Transverse colon (tissue), 4 donors: ENCODE measurements at regions not wholly inside any gene's neighbourhood (a gene's known extent, or its start where the extent isn't known, plus 50 kb on each side); places are given as distances from the start of the nearest gene placed in this dataset.

Source experiments
- CTCF ChIP-seq, 5 experiments: fragments of 200-600 bp in 3 of 5; fragments of 450-650 bp in 2 of 5; sonication (generic) in 3 of 5; IDR thresholded peaks; 1 replicate in 2 of 5; 2 replicates in 3 of 5; pipeline ENCODE4 v1.5.1; 2016 to 2017; ENCODE audit warnings: antibody characterized with exemption in 5 of 5, inconsistent platforms in 3 of 5, mild to moderate bottlenecking in 2 of 5, moderate library complexity in 1 of 5
- POLR2AphosphoS5 ChIP-seq, 3 donors: sonication (generic); formaldehyde crosslinking; IDR thresholded peaks; one replicate each; pipeline ENCODE4 v1.6.1; 2016; ENCODE audit warnings: antibody characterized with exemption in 3 of 3

GRCh38 chr3:28067014-28067413, 174.4 kb upstream of the CMC1 start:
- TF ChIP-seq CTCF (IDR thresholded peaks at IDR 0.05) (no peak), POLR2AphosphoS5 (IDR thresholded peaks at IDR 0.05) (no peak)
